GM12872 (cell line): ENCODE measurements at regions not wholly inside any gene's neighbourhood (a gene's known extent, or its start where the extent isn't known, plus 50 kb on each side); places are given as distances from the start of the nearest gene placed in this dataset.

Source experiments
- CTCF ChIP-seq: IDR thresholded peaks from 3 replicates; pipeline ENCODE4 v1.5.1; 2011; ENCODE audit warnings: low read depth, mild to moderate bottlenecking, low read length, moderate library complexity; ENCODE audit not compliant: insufficient read depth

DNA sequence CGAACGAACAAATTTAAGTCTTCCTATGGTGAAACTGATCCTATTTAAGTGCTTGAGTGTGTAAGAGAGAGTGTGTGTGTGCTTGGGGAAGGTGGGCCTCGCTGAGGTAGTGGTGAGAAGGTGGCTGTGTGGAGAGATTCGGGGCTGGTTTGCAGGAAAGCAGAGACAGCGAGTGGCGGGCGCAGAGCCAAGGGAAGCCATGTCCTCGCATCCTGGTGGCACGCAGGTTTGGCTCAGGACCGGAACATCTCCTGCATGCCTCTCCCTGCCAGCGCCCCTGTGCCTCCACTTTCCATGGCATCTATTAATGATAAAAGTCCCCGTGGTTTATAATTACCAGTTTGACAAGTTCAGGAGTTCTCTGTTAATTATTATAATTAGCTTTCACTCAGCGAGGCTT, 383.1 kb upstream of the CADM1 start:
- TF ChIP-seq CTCF = no peak

GRCh38 chr11:115886422-115886733, 382.2 kb upstream of the CADM1 start:
- TF ChIP-seq CTCF = no peak

- no peak for TF ChIP-seq CTCF
These were observed 381.6 kb upstream of the CADM1 start for GRCh38 chr11:115885535-115886421.

- TF ChIP-seq CTCF = no peak
These were observed 380.8 kb upstream of the CADM1 start for GRCh38 chr11:115884800-115885534.

GRCh38 chr11:115874843-115875242, 370.6 kb upstream of the CADM1 start:
- TF ChIP-seq CTCF = no peak

GRCh38 chr11:115873813-115874212, 369.6 kb upstream of the CADM1 start:
- no peak for TF ChIP-seq CTCF

DNA sequence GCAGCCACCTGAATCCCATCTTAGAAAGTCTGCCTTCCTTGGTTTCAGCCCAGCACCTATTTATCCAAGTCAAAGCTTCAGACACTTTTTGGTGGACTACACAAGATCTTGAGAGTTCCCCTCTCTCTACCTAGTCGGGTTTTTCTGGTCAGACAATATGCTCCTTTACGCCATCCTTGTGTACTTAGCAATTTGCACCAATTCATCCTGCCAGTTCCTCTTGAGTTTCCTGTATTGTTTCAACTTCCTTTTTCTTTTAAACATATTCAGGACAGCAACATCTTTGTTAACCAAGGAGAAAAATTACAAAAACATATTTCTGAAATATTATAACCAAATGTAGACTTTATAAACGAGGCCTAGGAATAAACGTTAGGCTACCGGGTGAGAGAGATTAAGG, 368.2 kb upstream of the CADM1 start:
- no peak for TF ChIP-seq CTCF
